SK-N-SH (cell line): ENCODE measurements at regions not wholly inside any gene's neighbourhood (a gene's known extent, or its start where the extent isn't known, plus 50 kb on each side); places are given as distances from the start of the nearest gene placed in this dataset.

Experiments
- CTCF ChIA-PET: fragments of 300-600, 350-600 bp; formaldehyde crosslinking; extraction: SDS; loops from one replicate; lab custom pipeline; 2021; lab: Yijun Ruan, JAX
- POLR2A ChIA-PET: fragments of 350-600 bp; sonication (Branson Sonifier 250); formaldehyde crosslinking; extraction: SDS; loops from one replicate; lab custom pipeline; 2020; ENCODE audit warnings: antibody characterized with exemption, inconsistent platforms; lab: Yijun Ruan, JAX
- DNase-seq: peaks from one replicate; pipeline ENCODE4 v3.0.0; 2012
- H2AFZ ChIP-seq: fragments of 200-600 bp; sonication (generic); 2 replicates; pipeline ENCODE4 v1.8.1; 2016; ENCODE audit warnings: antibody characterized with exemption, mild to moderate bottlenecking, low read depth
- H3F3A ChIP-seq: fragments of 200-600 bp; sonication (generic); replicated peaks from 2 replicates; pipeline ENCODE3; 2016; ENCODE audit warnings: antibody characterized with exemption, mild to moderate bottlenecking; ENCODE audit not compliant: insufficient read depth
- H3K27ac ChIP-seq, 2 experiments: fragments of 200-500 bp in 1 of 2; fragments of 200-600 bp in 1 of 2; sonication (Bioruptor generic) in 1 of 2; sonication (generic), shearing (Covaris generic) in 1 of 2; 2 replicates each; pipeline versions ENCODE4 v1.5.1 to v1.6.1; 2014 to 2016; ENCODE audit warnings: low read depth in 2 of 2, inconsistent platforms in 1 of 2, low read length in 1 of 2, mild to moderate bottlenecking in 1 of 2, mixed read lengths in 1 of 2
- H3K27me3 ChIP-seq: fragments of 200-600 bp; sonication (generic), shearing (Covaris generic); 2 replicates; pipeline ENCODE4 v1.6.1; 2016; ENCODE audit warnings: mixed run types; ENCODE audit not compliant: insufficient read depth
- H3K36me3 ChIP-seq, 2 experiments: fragments of 200-500 bp in 1 of 2; fragments of 200-600 bp in 1 of 2; sonication (Bioruptor generic) in 1 of 2; sonication (generic) in 1 of 2; replicated peaks in 1 of 2; 2 replicates each; pipeline versions ENCODE3 to v1.5.1; 2014 to 2016; ENCODE audit warnings: low read length in 1 of 2, mild to moderate bottlenecking in 1 of 2; ENCODE audit not compliant: insufficient read depth in 2 of 2, control insufficient read depth in 1 of 2
- H3K4me1 ChIP-seq, 2 experiments: fragments of 200-500 bp in 1 of 2; fragments of 200-600 bp in 1 of 2; sonication (Bioruptor generic) in 1 of 2; sonication (generic), shearing (Covaris generic) in 1 of 2; 2 replicates each; pipeline versions ENCODE4 v1.5.1 to v1.6.1; 2014 to 2016; ENCODE audit warnings: low read depth in 1 of 2, low read length in 1 of 2, mixed run types in 1 of 2; ENCODE audit not compliant: insufficient read depth in 2 of 2, control insufficient read depth in 1 of 2
- H3K4me2 ChIP-seq: fragments of 200-600 bp; sonication (generic), shearing (Covaris generic); 2 replicates; pipeline ENCODE4 v1.6.1; 2017; ENCODE audit warnings: mixed run types
- H3K4me3 ChIP-seq, 2 experiments: fragments of 200-500 bp in 1 of 2; fragments of 200-600 bp in 1 of 2; sonication (Bioruptor generic) in 1 of 2; sonication (generic), shearing (Covaris generic) in 1 of 2; 2 replicates each; pipeline versions ENCODE4 v1.5.1 to v1.8.1; 2014 to 2016; ENCODE audit warnings: low read depth in 2 of 2, inconsistent platforms in 1 of 2, low read length in 1 of 2, mild to moderate bottlenecking in 1 of 2, mixed read lengths in 1 of 2, moderate library complexity in 1 of 2
- H3K79me2 ChIP-seq: fragments of 200-600 bp; sonication (generic); 2 replicates; pipeline ENCODE4 v1.8.1; 2017; ENCODE audit warnings: mild to moderate bottlenecking; ENCODE audit not compliant: insufficient read depth
- H3K9ac ChIP-seq: fragments of 200-600 bp; sonication (generic); 2 replicates; pipeline ENCODE4 v1.6.1; 2017; ENCODE audit warnings: mixed run types
- H3K9me2 ChIP-seq: fragments of 200-600 bp; sonication (generic); 2 replicates; pipeline ENCODE4 v1.6.1; 2017; ENCODE audit warnings: mixed run types
- H3K9me3 ChIP-seq: fragments of 200-600 bp; sonication (generic); 2 replicates; pipeline ENCODE4 v1.6.1; 2017; ENCODE audit warnings: mixed run types, mild to moderate bottlenecking, moderate library complexity
- H4K20me1 ChIP-seq: fragments of 200-600 bp; sonication (generic); 2 replicates; pipeline ENCODE4 v1.6.1; 2017; ENCODE audit warnings: mild to moderate bottlenecking, mixed run types; ENCODE audit not compliant: insufficient read depth
- ELF1 ChIP-seq: IDR thresholded peaks from 2 replicates; pipeline ENCODE4 v1.4.0; 2012
- FOXJ3 ChIP-seq: sonication (generic); formaldehyde crosslinking; IDR thresholded peaks from 2 replicates; pipeline ENCODE4 v1.5.1; 2020; ENCODE audit warnings: mild to moderate bottlenecking, missing genetic modification reagents
- FOXM1 ChIP-seq: IDR thresholded peaks from 2 replicates; pipeline ENCODE4 v1.4.0; 2012; ENCODE audit warnings: low read depth, mild to moderate bottlenecking
- GABPA ChIP-seq: IDR thresholded peaks from 2 replicates; pipeline ENCODE4 v1.4.0; 2012; ENCODE audit warnings: low read depth, mild to moderate bottlenecking
- POLR2AphosphoS5 ChIP-seq: IDR thresholded peaks from 2 replicates; pipeline ENCODE4 v1.6.1; 2012; ENCODE audit warnings: low read depth, low read length
- RAD21 ChIP-seq: IDR thresholded peaks from 2 replicates; pipeline ENCODE4 v1.6.1; 2012; ENCODE audit warnings: mild to moderate bottlenecking, low read length
- SIN3A ChIP-seq: IDR thresholded peaks from 2 replicates; pipeline ENCODE4 v1.6.1; 2012; ENCODE audit warnings: low read depth, mild to moderate bottlenecking, low read length, moderate library complexity, borderline replicate concordance
- WGBS: methylation state at CpG from one replicate; pipeline ENCODE4 v1.1.6; 2017; ENCODE audit warnings: low lambda C conversion rate; 5-methylcytosine and 5-hydroxymethylcytosine counted together
- small RNA-seq, 7 experiments: library from RNA; depleted of rRNA; stranded (forward); fragments of <200 nt; gene quantifications; one replicate each; pipeline ENCODE3, GENCODE V24; 2012
- TF ChIP-seq, protein P1 (sequence below): IDR thresholded peaks from 2 replicates; pipeline ENCODE4; 2012
- TF ChIP-seq, protein P2 (sequence below): fragments of 150-350 bp; IDR thresholded peaks from 2 replicates; pipeline ENCODE4 v1.6.1; 2017; ENCODE audit warnings: antibody characterized with exemption, low read length, low read depth, borderline replicate concordance
- TF ChIP-seq, protein P3 (sequence below): IDR thresholded peaks from 2 replicates; pipeline ENCODE4 v1.6.1; 2012; ENCODE audit warnings: mild to moderate bottlenecking, low read depth, low read length, moderate library complexity
- TF ChIP-seq, protein P4 (sequence below): fragments of 200-600 bp; sonication (generic); IDR thresholded peaks from 2 replicates; pipeline ENCODE4 v1.6.1; 2017; ENCODE audit warnings: antibody characterized with exemption, mild to moderate bottlenecking, moderate library complexity

DNA sequence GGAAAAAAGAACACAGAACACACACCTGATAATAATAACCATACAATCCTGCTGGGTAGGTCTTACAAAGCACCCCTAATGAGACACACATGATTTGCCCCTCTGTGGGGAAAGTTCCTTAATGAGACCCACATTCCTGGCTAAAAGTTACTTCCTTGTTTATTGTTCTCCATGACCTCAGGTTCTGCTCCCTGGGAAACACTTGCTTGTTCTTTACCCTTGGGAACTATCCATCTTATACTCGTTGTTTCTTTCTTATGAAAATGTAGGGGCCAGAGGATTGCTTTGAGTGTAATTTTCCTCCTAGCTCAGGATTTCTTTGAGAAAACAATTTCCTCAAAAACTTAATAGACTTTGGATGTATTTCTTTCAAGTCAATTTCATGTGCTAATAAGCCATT is 52.1 kb upstream of the PCDH10 start:
- Histone ChIP-seq H3K79me2 (no peaks in the 10 kb centered on the region), H3K27ac (no peak overlapping the region), H3K4me2 (no peak overlapping the region), H3K9me3 (no peaks in the 10 kb centered on the region), H3K4me1 (no peaks in the 10 kb centered on the region), H3K4me3 (no peak overlapping the region), H3K9me2 (no peaks in the 10 kb centered on the region), H3K9ac (no peak overlapping the region), H4K20me1 (no peaks in the 10 kb centered on the region), H3K27me3 (no peaks in the 10 kb centered on the region), H3F3A (no peaks in the 10 kb centered on the region), H3K36me3 (no peaks in the 10 kb centered on the region), H2AFZ (no peak overlapping the region)
- TF ChIP-seq, protein P1, sequence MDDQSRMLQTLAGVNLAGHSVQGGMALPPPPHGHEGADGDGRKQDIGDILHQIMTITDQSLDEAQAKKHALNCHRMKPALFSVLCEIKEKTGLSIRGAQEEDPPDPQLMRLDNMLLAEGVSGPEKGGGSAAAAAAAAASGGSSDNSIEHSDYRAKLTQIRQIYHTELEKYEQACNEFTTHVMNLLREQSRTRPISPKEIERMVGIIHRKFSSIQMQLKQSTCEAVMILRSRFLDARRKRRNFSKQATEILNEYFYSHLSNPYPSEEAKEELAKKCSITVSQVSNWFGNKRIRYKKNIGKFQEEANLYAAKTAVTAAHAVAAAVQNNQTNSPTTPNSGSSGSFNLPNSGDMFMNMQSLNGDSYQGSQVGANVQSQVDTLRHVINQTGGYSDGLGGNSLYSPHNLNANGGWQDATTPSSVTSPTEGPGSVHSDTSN, result no peak
- TF ChIP-seq, protein P2, sequence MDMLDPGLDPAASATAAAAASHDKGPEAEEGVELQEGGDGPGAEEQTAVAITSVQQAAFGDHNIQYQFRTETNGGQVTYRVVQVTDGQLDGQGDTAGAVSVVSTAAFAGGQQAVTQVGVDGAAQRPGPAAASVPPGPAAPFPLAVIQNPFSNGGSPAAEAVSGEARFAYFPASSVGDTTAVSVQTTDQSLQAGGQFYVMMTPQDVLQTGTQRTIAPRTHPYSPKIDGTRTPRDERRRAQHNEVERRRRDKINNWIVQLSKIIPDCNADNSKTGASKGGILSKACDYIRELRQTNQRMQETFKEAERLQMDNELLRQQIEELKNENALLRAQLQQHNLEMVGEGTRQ, result no peak
- TF ChIP-seq SIN3A (no peak), POLR2AphosphoS5 (no peak), FOXJ3 (CRISPR knock-in tag) (no peak), FOXM1 (no peak), RAD21 (no peak), GABPA (no peak), ELF1 (no peak)
- TF ChIP-seq, protein P3, sequence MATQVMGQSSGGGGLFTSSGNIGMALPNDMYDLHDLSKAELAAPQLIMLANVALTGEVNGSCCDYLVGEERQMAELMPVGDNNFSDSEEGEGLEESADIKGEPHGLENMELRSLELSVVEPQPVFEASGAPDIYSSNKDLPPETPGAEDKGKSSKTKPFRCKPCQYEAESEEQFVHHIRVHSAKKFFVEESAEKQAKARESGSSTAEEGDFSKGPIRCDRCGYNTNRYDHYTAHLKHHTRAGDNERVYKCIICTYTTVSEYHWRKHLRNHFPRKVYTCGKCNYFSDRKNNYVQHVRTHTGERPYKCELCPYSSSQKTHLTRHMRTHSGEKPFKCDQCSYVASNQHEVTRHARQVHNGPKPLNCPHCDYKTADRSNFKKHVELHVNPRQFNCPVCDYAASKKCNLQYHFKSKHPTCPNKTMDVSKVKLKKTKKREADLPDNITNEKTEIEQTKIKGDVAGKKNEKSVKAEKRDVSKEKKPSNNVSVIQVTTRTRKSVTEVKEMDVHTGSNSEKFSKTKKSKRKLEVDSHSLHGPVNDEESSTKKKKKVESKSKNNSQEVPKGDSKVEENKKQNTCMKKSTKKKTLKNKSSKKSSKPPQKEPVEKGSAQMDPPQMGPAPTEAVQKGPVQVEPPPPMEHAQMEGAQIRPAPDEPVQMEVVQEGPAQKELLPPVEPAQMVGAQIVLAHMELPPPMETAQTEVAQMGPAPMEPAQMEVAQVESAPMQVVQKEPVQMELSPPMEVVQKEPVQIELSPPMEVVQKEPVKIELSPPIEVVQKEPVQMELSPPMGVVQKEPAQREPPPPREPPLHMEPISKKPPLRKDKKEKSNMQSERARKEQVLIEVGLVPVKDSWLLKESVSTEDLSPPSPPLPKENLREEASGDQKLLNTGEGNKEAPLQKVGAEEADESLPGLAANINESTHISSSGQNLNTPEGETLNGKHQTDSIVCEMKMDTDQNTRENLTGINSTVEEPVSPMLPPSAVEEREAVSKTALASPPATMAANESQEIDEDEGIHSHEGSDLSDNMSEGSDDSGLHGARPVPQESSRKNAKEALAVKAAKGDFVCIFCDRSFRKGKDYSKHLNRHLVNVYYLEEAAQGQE, result no peak
- TF ChIP-seq, protein P4, sequence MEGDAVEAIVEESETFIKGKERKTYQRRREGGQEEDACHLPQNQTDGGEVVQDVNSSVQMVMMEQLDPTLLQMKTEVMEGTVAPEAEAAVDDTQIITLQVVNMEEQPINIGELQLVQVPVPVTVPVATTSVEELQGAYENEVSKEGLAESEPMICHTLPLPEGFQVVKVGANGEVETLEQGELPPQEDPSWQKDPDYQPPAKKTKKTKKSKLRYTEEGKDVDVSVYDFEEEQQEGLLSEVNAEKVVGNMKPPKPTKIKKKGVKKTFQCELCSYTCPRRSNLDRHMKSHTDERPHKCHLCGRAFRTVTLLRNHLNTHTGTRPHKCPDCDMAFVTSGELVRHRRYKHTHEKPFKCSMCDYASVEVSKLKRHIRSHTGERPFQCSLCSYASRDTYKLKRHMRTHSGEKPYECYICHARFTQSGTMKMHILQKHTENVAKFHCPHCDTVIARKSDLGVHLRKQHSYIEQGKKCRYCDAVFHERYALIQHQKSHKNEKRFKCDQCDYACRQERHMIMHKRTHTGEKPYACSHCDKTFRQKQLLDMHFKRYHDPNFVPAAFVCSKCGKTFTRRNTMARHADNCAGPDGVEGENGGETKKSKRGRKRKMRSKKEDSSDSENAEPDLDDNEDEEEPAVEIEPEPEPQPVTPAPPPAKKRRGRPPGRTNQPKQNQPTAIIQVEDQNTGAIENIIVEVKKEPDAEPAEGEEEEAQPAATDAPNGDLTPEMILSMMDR, result no peak
- CTCF ChIA-PET, result interaction anchor here (0.6 kb wide), 1 partner anchor 1240 kb away, joined by 3 read pairs; no protein-coding TSS in a partner anchor
- POLR2A ChIA-PET, result no interaction called here
- 3% methylated on average over 1 of the region's 1 CpG for WGBS
- no peak for DNase-seq

Small RNAs in the stretch of these regions (small RNA-seq; reads per million reads assigned to genes)
- gene AC096711.1, result 0 reads per million in 7 experiments
